ENCODE measurements at regions not wholly inside any gene's neighbourhood (a gene's known extent, or its start where the extent isn't known, plus 50 kb on each side); places are given as distances from the start of the nearest gene placed in this dataset.

DNA sequence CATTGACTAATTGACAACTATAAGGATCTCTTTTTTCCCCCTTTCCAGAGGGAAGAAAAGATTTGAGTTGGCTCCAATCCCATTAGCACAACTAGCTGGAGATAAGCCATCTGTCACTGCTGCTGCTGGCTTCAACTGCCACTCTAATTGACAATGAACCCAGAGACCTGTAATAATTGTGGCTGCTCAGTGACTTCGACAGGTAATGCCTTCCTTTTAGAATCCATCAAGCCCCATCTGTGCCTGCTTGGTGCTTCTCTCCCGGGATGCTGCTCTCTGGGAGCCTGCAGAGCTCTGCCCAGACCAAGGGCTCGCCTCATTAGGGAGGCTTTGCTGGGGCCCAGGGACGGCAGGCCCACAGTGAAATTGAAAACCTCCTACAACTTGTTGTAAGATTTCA lies 376.7 kb upstream of the SOX11 start:
- intact Hi-C loops (cut with micrococcal nuclease): no loop called here

DNA sequence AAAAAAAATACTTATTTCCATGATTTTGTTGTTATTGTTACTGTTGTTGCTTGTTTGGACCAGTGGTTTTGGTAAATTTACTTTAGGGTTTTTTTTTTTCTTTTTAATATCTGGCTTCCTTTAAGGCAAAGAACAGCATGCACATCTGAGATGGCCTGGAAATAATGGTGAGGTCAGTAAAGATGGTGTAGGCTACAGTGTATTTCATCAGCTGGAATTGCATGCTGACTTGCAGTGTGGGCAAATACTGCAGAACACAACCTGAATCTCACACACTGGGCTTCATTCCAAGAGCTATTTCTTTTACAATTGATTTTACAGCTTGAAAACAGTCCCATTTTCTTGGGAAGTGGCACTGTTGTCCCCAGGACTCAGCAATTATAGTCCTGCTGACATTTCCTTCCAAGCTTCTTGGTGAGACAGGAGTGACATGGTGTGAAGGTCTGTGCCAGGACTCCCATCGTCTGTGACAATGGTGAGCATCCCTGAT lies 376.1 kb upstream of the SOX11 start:
- intact Hi-C loops (cut with micrococcal nuclease): no loop called here

DNA sequence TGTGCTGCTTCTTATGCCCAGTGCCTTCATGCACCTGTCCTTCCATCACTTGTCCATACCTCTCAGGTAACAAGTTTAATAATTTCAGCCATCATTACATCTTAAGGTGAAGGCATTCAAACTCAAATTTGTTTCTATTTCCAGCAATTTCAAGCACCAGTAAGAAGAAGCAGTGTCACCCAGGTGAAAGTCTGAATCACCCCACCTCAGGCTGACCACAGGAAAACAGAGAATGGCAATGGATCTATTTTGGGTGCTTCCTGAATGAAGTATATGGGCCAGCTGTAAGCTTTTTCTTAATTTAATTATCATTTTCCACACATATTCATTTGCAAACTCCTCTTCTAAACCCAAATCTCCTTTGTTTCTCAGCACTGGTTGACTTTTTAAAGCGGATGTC lies 372.7 kb upstream of the SOX11 start:
- intact Hi-C loops (cut with micrococcal nuclease): no loop called here

DNA sequence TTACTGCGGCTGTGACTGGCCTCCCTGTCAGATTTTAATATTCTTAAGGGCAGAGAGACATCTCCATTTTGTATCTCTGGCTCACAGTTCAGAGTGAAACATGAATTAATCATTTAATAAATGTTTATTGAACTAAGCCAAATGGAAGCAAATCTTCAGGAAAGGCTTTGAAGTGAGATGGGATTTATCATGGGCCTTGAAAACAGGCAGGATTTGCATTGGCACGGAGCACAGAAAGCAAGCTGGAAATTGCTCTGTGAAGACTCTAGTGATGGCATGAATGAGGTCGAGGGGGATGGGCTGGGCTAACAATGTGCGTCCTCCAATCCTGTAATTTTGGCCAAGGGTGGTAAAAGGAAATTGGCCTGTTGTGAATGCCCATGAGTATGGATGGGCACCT lies 369.8 kb upstream of the SOX11 start:
- intact Hi-C loops (cut with micrococcal nuclease): no loop called here

DNA sequence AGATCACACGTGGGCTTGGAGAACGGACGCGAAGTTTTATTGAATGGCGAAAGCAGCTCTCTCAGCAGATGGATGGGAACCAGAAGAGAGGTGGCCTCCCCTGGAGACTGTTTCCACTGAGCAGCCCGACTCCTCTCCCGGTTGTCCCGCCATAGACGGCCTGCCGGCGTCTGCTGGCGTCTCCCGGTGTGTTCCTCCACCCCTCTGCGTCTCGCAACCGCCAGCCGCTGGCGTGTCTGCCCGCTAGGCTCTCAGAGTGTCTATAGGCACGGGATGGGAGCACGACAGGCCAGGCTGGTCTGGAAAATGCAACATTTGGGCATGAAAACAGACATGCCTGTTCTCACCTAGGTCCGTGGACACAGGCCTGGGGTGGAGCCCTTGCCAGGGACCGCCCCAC lies 366.7 kb upstream of the SOX11 start:
- intact Hi-C loops (cut with micrococcal nuclease): no loop called here

DNA sequence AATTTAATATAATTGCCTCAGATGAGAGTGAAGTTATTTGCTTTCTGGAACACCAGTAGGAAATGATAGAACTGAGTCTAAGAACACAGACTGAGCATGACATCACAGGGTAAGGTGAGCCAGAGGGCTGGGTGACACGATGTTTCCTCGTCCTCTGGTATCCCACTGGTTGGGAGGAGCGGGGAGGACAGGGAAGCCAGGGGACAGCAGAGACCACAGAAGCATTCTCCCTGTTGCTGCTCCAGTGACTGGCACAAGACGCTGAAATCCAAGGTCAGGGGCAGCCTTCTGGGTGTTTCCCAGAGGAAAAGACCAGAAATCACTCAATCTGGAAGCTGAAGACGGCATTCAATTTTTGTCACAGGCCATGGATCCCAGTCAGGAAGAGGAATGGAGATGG lies 363.4 kb upstream of the SOX11 start:
- intact Hi-C loops (cut with micrococcal nuclease): no loop called here

DNA sequence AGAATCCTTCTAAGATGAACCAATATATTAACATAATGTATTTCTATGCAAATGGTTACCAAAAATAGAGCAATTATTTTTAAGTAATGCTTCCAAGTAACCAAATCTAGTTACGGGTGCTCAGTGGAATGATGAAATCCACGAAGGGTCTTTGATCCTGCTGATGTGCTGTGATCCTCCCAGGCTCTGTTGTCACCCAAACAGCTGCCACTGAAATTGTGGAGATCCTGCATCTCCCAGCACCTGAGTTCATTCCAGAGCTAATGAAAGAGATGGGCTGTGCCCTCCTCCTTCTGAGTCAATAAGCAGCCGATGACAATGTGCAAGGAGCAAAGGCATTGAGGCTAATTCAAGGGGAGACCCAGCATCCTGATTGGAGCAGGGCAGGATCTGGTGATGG lies 362.4 kb upstream of the SOX11 start:
- intact Hi-C loops (cut with micrococcal nuclease): no loop called here

DNA sequence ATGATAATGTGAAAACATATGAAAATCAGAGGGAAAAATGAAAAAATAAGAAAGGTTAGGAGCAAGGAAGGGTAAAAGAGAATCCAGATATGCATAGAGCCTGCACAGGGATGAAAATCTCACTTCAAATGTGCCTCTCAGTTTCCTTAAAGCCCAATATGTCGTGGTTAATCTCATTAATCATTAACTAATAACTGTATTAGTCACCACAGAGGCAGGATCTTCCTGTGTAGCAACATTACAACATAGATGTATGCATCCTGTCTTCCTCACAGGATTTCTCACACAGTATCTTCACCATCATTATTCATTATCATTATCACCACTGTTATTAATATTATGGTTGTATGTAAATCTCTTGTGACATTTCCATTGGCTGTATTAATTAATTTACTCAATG lies 361.2 kb upstream of the SOX11 start:
- intact Hi-C loops (cut with micrococcal nuclease): no loop called here

DNA sequence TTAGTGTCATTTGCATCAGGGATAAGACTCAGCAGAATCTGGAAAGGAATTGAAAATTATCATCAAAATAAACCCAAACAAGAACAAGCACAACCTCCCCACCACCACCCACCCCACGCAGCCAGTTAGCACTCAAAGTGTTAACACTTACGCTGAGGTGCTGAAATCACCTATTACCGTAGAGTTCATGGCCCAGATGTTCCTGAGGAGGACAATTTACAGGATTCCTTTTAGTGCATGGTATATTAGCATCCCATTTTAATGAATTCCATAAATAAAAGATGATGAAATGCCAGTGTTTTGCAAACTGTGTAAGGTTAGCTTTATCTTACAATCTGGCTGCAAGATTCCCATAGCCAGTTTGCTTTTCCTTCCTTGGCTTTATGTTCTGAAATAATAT lies 359.3 kb upstream of the SOX11 start:
- intact Hi-C loops (cut with micrococcal nuclease): no loop called here

DNA sequence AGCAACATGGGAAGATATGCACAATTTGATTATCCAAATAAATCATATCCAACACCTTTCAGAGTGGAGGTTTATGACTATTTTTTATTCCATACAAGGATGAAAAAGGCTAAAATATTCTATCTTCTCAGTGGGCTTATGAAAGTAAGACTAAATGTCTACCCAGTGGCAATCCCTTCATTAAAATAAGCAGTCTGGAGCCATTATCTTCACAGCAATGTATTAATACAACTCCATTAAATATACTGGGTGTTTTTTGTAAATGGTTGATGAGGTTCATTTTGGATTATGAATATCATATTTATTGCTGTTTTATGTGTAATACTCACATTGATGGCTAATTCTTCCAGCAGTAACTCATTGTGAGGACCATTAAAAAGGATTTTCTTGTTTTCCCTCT lies 352.7 kb upstream of the SOX11 start:
- intact Hi-C loops (cut with micrococcal nuclease): no loop called here

DNA sequence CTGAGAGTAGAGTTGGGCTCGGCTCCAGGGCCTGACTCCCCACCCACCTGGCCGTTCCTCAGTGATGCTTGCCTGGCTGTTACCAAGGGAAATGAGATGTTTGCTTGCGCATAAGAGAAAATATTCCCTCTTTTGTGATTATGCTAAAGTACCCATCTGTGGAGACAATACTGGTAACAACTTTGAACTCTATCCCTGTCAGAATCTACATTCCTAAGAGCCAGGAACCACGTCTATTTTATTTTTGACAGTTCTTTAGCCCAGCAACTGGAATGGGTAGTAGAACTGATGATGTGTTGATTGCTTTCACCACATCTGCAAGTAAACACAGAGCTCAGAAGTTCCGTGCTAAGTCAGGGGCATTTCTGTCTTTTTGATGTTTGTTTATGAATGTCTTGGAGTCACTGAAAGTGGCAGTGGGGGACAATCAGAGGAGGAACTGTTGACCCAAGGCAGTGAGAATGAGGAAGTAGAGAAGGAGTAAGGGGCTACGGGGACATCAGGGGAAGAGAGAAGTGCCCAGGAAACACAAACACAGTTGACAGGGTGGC lies 348.3 kb upstream of the SOX11 start:
- intact Hi-C loops (cut with micrococcal nuclease): no loop called here

DNA sequence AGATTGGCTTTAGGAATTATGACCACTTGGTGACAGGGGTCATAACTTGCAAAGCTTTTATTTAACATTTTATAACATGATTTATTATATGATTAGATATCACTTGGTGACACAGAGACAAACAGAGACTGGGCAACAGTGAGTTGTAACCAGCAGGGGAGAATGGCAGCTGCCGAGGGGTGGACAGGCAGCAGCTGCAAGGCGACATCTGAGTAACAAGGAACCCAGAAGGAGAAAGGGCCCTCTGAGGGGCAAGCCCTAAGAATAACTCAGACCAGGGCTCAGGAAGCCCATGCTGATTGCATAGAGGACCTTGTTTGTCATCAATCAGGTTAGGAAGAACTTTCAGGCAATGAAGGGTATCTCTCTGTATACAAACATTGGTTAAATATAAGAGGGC lies 339.9 kb upstream of the SOX11 start:
- intact Hi-C loops (cut with micrococcal nuclease): no loop called here

DNA sequence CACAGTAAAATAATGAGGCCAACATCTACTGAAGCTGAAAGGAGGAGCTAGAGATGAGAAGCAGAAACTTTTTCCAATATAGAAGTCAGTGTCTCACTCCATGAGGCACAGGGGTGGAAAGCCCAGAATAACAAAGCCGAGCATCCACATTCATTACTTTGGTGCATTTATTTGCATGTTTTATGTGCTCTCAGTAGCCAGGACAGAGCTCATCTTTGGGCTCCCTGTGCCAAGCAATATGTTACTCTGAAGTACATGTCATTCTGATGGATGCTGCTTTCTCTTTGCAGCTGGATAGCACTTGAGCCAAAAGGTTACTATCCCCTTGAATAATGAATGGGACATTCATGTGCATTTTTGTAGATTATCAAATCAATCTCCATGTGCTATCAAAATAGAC lies 338.6 kb upstream of the SOX11 start:
- intact Hi-C loops (cut with micrococcal nuclease): no loop called here

DNA sequence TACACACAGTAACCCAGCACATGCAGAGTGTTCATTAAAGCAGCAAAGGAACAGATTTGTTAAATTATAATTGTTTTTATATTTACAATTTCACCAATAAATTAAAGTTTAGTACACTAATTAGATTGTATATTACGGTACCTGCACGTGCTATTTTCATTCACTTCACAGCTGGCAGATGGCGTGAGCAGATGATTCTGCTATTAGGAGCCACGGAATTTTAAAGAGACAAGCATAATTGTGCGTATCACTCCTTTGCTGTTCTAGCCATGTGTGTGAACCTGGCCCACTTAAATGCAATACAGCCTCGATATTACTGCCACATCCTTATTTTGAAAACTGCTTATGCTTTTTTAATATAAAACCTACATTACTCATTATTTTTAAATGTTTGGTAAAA lies 332.8 kb upstream of the SOX11 start:
- intact Hi-C loops (cut with micrococcal nuclease): no loop called here

DNA sequence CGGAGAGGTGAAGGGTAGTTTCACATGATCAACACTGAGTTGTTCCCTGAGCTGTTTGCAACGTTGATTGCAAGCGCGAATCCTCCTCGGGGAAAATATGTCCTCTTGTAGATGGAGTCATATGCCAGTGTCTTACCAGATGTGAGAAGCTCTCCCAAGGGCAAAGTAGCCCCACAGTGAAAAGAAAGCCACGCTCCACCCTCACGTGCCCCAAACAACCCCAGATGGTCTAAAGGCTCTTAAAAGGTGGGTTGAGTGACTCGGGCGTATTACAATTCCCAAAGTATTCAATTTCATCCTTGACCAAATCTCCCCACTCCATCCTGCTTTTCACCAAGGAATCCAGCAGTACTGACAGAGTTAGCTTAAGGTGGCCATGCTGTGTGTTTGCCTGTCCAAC lies 332.1 kb upstream of the SOX11 start:
- intact Hi-C loops (cut with micrococcal nuclease): no loop called here

DNA sequence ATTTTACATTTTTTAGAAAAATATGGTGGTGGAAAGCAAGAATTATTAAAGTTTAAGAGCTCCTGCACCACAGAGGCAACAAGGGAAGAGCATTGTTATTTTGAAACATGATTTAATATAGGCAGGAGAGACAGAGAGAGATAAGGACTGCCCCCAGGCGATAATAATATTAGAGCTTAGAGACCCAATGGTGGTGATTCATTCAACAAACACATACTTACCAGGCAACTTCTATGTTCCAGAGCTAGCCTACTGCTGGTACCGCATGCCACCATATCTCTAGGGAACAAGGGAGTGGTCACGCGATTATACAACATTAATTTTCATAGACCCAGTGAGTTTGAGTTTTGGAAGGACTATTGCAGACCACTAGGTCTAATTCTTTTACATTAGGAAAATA lies 327.8 kb upstream of the SOX11 start:
- intact Hi-C loops (cut with micrococcal nuclease): no loop called here

DNA sequence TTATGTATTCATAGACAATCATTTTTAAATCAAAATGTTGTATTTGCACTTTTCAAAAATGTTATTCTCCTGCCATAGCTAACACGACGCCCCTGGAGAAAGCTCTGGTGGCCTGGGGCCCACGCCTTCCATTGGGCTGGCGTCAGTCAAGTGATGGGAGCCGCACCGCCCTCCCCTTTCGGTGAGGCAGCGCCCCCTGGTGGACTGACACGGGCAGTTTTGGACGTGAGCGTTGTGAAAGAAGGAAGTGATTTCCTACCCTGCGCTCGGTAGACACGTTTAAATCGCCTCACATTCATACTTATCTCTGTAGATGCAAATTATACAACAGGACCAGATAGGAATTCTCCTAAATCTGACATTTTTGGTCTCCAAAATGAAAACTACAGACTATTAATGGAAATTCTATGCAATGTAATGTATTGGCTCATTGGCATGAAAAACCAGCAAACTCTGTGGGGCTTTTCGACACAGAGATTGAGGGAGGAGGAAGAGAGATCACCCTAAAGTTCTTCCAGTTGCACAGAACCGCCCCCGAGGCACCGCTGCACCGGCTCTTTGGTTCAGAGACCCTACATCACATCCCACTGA lies 326.2 kb upstream of the SOX11 start:
- intact Hi-C loops (cut with micrococcal nuclease): no loop called here

DNA sequence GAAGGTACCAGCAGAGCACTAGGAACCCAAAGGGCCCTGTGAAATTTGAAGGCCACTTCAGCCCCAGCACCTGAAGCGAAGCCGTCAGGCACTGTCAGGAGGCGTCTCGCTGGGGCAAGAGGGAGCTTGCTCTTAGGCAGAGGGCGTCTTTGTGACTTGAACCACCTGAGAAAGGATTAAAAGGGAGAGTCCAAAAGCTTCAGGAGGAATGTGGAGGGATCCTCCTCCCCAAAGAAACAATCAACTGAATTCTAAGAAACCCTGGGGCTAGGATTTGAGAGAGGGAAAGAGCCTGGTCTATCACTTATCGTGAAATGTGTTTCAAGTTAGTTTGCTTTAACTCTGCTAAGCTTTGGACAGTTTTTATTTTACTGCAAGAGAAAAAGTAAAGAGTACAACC lies 324.9 kb upstream of the SOX11 start:
- intact Hi-C loops (cut with micrococcal nuclease): no loop called here

DNA sequence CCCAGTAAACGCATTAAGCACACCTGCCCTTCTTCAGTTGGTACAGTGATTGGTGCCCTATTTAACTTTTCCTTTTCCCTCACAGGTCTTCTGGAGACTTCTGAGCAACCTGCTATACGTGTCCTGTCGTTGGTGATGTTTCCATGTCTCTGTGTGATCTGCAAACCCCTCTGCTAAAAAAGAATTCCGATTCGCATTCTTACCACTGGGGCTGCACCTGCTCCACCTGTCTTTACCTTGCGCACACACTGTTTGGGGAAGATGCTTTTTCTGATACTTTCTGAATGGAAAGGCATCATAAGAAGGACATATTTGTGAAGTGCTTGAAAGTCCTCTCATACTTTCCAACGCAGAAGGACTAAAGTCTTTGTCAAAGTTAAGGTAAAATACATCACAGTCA lies 323.9 kb upstream of the SOX11 start:
- intact Hi-C loops (cut with micrococcal nuclease): no loop called here

DNA sequence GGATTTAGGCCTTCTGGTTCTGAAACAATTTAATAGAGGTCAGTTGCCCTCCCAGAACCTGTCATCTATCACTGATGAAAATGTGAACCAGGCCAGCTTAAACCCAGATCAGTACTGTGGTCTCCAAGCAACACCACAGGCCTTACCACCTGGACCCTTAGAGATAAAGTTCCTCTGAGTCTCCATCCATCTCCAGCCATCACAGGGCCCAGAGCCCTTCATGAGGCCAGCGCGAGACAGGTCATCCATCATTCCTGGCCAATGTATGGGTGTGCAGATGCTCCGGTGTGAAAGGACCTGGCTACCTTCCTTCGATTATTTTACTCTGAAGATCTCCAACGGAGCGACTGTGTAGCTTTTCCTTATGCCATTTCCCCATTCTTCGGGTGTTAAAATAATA lies 322.7 kb upstream of the SOX11 start:
- intact Hi-C loops (cut with micrococcal nuclease): no loop called here

DNA sequence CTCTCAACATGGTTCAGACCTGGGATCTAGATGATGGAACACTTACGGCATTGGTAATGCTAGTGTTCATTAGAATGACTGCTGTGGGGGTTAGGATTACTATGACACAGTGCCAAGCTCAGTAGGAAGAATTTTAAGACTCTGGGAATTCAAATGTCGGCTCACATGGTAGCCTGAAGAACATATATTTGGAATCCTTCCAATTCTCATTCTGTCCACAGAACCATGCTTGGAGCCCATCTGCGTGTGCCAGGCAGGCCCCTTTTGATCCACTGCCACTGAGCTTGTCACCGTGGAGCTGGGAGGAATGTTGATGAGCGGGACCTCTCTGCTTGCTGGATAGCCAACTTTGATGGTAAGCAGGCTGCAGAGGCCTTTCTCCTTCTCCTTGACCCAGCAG lies 322.0 kb upstream of the SOX11 start:
- intact Hi-C loops (cut with micrococcal nuclease): no loop called here

DNA sequence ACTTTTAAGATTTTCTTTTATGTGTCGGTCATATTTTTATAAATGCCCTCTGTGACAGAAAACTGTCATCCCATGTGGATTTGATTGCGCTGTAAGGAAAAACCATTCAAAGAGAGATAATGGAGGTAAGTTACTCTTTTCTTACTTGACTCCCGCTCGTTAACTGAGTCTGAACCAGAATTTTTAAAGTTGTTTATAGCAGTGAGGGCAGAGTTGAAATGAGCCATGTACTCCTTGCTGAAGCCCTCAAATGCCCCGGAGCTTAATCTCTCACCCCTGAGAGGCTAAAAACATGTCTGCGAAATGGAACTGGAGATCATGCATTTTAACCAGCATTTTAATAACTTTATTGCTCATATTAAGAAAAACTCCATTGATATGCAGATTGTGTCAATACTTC lies 320.0 kb upstream of the SOX11 start:
- intact Hi-C loops (cut with micrococcal nuclease): no loop called here

DNA sequence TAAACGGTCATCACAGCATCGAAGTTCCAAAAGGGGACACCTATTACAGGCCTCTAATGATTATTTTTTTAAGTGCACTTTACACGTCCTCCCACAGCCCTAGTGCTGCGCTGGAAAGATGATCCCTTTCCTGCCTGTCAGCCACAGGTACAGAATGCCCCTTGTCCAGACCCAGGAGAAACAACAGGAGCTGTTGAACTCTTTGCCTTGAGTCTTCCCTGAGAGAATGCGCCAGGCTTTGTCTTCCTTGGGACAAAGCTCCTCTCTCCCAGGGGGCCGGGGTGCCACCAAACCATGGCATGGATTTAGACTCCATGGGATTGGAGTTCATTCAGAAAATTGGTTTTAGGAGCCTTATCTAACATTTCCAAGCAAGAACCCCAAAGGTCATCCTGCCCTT lies 319.0 kb upstream of the SOX11 start:
- intact Hi-C loops (cut with micrococcal nuclease): no loop called here

DNA sequence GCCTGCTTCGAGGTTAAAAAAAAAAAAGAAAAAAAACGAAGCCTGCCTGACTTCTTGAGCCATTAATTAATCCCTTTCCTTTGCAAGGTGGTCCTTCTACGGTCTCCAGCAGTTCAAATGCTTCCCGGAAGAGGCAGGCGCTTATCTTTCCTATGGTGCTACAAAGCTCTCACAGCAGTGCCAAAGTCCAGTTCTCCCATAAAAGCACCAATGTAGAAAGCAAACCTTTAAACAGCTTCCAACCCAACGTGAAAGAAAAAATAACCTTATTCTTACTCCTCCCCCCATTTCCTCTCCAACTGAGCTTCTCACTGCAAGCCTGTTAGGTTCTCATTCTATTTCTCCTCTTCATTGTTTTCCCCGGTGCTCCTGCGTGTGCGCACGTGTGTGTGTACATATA lies 317.4 kb upstream of the SOX11 start:
- intact Hi-C loops (cut with micrococcal nuclease): no loop called here
